Loucy (cell line): ENCODE measurements at regions not wholly inside any gene's neighbourhood (a gene's known extent, or its start where the extent isn't known, plus 50 kb on each side); places are given as distances from the start of the nearest gene placed in this dataset.

Experiments
- CTCF ChIP-seq: fragments of 200-600 bp; sonication (generic); conservative IDR thresholded peaks from 2 replicates; pipeline ENCODE4 v1.5.1; 2014; ENCODE audit warnings: mild to moderate bottlenecking, antibody characterized with exemption, low read length
- EZH2phosphoT487 ChIP-seq: fragments of 200-600 bp; IDR thresholded peaks from 2 replicates; pipeline ENCODE4 v1.6.1; 2018; ENCODE audit warnings: antibody characterized with exemption, mild to moderate bottlenecking, moderate library complexity, borderline replicate concordance

GRCh38 chr16:26772503-26772902 is 294.2 kb upstream of the C16orf82 start:
- TF ChIP-seq CTCF (no peak), EZH2phosphoT487 (no peak)
